Effector CD8-positive, alpha-beta T cell (primary cell): ENCODE measurements at regions not wholly inside any gene's neighbourhood (a gene's known extent, or its start where the extent isn't known, plus 50 kb on each side); places are given as distances from the start of the nearest gene placed in this dataset.
"Not testable (repeated sequence)": the region's sequence is repeated elsewhere in the genome, so short reads cannot be mapped to it uniquely, and the experiment has no call there.

Source experiments
- DNase-seq: peaks from one replicate; lab custom pipeline; 2025; lab: John Stamatoyannopoulos, UW

DNA sequence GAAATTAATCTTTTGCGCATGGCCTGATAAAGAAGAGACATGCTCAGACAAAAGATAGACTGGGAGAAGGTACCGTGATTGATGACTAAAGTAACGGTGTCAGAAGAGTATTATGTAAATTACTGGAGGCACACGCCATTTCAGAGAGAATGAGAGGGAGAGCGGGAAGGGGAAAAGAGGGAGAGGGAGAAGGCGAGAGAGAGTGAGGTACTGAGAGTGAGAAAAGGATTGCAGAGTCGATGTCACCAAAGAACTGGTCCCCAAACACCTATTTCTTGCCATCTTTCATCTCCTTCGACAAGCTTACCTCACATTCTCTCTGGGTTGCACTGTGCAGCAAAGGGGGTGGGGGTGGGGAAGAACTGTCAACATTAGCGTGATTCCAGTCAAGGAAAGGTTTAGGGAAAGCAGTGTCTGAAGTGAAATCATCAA, 673.7 kb downstream of the BCL11A start:
- DNase-seq, result no peak

- no peak for DNase-seq
Measured at GRCh38 chr2:59875836-59876235, 677.6 kb downstream of the BCL11A start.

DNA sequence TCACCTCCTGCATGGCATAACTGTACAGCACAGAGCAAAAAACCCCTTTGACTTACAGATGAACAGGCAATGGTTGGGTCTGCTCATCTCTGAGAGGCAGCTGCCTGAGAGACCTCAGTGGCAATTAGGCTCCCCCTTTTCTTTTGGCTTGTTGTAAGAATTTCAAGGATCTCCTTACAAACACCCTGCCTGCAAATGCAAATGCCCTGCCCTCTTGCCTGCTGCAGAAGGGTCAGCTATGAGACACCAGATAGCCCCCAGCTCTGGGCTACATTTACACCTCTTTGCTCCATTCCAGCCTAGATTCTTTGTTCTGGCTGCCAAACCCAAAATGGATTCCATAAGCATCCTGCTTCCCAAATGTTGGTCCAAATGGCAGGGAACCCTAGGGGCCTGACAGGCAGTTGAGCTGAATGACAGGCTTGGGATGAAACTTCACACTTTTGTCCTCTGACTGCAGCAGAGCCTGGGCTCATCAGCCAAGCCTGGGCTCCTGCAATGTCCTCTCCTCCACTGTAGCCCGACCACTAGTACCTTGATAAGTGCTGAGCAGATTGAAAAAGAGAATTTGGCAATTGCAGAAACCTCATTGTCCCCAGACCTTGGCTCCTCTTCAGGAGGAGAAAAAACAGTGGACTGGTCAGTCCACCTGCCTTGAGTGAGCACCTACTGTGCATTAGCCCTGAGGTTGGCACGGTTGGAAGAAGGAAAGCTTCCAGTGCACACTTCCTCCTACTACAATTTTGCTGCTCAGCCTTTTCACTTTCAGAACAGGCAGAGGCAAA, 678.3 kb downstream of the BCL11A start:
- DNase-seq, result no peak

DNA sequence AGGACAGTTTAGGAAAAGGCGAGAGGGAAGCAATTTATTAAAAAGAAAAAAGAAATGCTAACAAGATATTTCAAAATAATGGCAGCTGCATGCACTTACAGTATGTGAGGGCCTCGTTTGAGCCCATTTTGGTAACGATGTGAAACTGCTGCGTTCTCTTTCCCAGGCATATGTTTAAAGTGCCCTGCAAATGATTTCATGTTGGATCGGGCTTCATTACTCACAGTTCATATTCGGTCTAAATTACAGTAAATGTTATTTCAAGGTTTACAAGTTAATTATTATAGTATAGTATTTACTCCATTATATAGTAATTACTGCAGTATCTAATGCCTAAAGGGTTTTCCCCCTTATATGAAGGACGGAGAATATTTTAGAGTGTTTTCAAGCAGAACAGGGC, 679.1 kb downstream of the BCL11A start:
- DNase-seq, result no peak

DNA sequence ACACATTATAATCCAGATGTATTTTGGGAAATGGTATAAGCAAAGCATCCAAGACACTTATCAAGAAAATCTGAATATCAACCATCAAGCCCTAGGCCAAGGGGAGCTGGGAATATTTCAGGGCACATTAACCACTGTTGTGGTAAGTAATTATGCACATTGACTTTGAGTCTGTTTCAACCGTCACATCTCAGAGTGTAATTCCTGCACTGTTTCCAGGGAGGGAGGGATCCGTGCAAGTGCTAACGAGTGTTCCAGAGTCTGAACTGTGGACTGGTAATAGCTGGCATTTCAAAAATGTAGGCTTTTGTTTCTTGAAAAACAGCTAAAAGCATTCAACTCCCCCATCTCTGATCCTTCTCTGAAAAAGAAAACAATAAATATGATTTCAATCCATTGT, 681.6 kb downstream of the BCL11A start:
- DNase-seq, result no peak

DNA sequence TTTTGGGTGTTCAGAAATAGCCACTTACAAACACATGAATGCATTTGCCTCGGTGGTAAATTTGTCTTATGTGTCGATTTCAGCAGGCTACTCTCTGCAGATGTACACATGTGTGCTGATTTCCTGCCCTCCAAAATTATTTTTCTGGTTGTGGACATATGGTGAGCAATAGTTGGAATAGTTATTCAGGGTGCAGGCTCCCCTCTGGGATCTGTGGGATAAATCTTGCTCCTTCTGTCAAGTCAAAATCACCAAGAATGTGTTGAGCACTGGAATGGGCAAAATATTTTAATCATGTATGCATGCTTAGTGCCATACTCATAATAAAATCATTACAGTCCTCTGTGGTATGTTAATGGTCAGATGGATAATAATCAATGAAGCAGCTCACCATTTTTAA, 684.5 kb downstream of the BCL11A start:
- DNase-seq, result no peak

DNA sequence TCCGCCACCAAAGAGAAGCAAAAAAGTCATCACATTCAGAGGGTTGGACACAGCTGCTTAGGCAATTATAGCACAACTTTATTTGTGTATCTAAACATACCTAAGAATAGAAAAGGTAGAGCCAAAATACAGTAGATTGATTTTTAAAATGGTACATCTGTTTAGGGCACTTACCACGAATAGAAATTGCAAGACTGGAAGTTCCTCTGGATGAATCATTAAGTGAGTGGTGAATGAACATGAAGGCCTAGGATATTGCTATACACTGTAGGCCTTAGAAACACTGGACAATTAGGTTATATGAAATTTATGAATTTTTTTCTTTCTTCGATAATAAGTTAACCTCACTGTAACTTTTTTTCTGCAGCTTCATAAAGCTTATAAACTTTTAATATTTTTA, 687.0 kb downstream of the BCL11A start:
- no peak for DNase-seq

- DNase-seq, result no peak
Measured at GRCh38 chr2:59858540-59858939, 694.9 kb downstream of the BCL11A start.

- no peak for DNase-seq
Measured at GRCh38 chr2:59857109-59857508, 696.3 kb downstream of the BCL11A start.

DNA sequence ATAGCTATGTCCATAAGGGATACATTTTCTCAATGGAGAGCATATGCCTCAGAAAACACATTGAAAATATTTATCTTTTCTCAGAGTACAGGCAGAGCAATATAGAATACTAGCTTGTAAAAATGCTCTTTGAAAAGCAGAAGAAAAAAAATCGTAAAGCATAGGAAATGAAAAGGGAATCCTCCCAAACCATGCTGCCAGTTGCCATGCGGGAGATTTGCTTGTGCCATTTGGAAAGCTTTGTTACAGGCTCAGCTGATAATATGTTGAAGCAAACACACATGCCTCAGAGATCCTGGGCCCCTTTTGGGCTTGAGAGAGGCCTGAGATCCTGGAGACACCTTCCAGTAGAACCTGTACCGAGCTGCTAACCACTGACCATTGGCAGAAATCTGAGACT, 697.1 kb downstream of the BCL11A start:
- no peak for DNase-seq

DNA sequence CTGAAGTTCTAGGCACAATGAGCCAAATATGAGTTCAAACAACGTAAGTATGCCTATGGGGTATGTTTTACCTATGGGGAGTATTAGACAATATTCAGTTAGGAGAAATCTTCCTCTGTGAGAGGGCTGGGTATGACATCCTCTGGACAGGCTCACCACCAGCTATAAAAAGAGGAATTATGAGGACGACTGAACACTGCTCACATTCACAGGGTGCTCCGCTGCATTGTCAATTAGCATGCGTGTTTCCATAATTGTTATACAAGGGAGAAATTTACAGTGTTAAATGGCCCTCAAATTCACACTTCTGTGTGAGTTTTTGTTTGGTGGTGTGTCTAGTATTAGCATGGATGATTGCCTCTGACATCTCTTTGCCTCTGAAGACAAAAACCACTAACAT, 700.4 kb downstream of the BCL11A start:
- no peak for DNase-seq

GRCh38 chr2:59851836-59852475, 701.5 kb downstream of the BCL11A start:
- DNase-seq, result no peak

- DNase-seq, result no peak
Measured at GRCh38 chr2:59850554-59850953, 702.9 kb downstream of the BCL11A start.

GRCh38 chr2:59833941-59834340, 719.5 kb downstream of the BCL11A start:
- no peak for DNase-seq

DNA sequence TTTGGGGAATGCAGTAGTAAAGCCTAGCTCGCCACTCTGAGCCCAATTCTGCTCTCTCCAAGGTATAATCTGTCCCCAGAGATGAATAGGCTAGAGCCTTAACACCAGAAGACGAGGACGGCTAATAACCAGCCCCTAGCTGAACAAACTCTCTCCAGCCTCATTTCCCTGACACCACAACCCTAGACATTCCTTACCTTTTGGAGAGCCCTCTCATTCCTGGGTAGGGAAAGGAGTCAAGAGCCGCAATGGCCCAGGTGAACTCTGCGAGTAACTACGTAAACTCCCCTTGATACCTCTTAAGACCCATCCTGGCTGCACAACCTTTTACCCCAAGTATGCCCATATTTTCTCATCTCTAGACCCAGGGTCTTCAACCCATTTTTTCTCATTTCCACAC, 722.9 kb downstream of the BCL11A start:
- DNase-seq, result no peak

DNA sequence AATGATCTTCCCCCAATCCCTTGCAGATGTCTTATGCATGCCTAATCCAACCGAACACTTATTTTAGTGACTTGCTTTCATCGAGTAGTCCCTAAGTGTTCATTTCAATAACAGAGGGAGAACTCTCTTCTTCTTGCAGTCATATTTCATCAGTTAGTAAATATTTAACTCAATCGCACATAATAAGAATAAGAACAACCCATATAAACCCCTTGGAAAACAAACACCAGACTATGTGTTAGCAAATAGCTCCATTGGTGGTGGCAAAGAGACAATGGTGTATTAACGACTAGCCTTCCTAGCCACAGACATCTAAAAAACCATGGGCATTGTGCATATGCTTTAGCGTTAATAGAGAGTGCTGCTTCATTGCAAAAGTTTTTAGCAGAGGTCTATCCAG, 725.8 kb downstream of the BCL11A start:
- no peak for DNase-seq

DNA sequence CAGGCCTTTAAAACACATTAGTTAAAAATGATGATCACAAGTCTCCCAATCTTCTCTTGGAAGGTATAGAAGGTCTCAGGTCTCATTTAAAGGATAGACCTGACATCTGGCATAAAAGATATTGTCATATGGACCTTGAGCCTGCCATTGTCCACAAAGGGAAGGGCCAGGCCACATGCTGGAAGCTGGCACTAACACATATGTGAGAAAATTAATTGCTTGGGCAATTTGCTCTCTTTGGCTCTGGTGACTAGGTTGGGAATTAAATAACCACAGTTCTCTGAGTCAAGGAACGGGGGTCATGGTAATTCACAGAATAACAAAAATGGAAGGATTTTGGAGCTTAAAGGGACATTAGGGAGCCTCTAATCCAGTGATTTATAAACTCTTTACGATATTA, 727.3 kb downstream of the BCL11A start:
- DNase-seq, result no peak

DNA sequence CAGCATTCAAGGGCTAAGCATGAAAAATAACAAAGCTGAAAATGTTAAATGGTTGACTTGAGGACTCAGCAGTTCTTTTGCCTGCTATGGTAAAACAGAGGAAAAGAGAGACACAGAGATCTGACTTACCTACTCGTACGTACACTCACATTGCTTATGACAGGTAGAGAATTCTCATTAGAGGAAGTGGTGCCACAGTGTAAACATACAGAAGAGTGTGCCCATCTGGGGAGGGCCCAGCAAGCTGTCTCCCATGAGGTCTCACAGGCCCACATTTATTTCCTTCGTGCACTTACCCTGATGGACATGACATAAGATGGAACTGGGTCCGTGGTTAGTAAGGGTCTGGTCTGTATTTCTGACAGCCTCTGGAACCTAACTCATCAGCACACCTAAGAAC, 729.1 kb downstream of the BCL11A start:
- no peak for DNase-seq

GRCh38 chr2:59816075-59816474, 737.4 kb downstream of the BCL11A start:
- DNase-seq, result no peak

DNA sequence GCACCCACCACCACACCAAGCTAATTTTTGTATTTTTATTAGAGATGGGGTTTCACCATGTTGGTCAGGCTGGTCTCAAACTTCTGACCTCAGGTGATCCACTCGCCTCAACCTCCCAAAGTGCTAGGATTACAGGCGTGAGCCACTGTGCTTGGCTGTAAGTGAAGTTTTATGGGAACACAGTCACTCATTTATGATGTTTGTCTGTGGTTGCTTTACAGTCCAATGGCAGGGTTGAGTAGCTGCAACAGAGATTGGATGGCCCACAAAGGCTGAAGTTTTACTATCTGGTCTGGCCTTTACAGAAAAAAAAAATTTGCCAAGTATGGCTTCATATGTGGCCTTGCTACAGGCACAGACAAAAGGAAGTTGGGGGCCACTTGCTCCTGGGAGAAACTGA, 743.2 kb downstream of the BCL11A start:
- DNase-seq, result not testable (repeated sequence)

- DNase-seq, result no peak
Measured at GRCh38 chr2:59806486-59806885, 747.0 kb downstream of the BCL11A start.

GRCh38 chr2:59804732-59805131, 748.7 kb downstream of the BCL11A start:
- no peak for DNase-seq

DNA sequence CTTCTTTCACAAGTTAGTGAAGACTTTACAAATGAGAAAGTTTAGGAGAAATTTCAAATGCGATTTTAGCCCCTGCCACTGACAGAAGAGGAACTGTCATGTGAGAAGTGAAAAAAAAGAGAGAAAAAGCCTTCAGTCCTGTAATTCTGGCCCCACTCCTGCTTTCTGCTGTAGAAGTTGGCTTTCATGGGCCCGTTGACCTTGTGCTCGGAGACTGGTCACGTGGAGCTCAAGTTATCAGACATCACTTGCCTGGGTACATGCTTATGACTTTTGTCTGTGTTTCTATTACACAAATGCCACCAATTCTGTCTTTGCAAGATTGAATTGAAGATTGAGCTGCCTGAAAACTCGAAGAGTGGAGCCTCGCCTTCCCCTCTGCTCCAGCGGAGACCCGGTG, 749.9 kb downstream of the BCL11A start:
- DNase-seq, result no peak
